SKM-1 treated with dmso at 0.1 percent for 144 hours (cell line): ENCODE measurements at regions not wholly inside any gene's neighbourhood (a gene's known extent, or its start where the extent isn't known, plus 50 kb on each side); places are given as distances from the start of the nearest gene placed in this dataset.
A peak's percentile ranks its signal among the peaks of the same experiment; 100 is the strongest.
"Not testable (repeated sequence)": the region's sequence is repeated elsewhere in the genome, so short reads cannot be mapped to it uniquely, and the experiment has no call there.

ENCODE experiments used
- DNase-seq: peaks from one replicate; lab custom pipeline; 2025; ENCODE audit not compliant: unreplicated experiment; lab: John Stamatoyannopoulos, UW

- no peak for DNase-seq
Observed at GRCh38 chr1:199553104-199553503, 474.4 kb upstream of the NR5A2 start.

GRCh38 chr1:199561334-199561733 is 466.2 kb upstream of the NR5A2 start:
- no peak for DNase-seq

- no peak for DNase-seq
Observed at GRCh38 chr1:199573047-199573446, 454.5 kb upstream of the NR5A2 start.

GRCh38 chr1:199574950-199575349 is 452.6 kb upstream of the NR5A2 start:
- no peak for DNase-seq

GRCh38 chr1:199580300-199580699 is 447.2 kb upstream of the NR5A2 start:
- DNase-seq, result no peak

- peak; percentile 31 for DNase-seq
Observed at GRCh38 chr1:199585392-199585791, 442.1 kb upstream of the NR5A2 start.

- no peak for DNase-seq
Observed at GRCh38 chr1:199590708-199591107, 436.8 kb upstream of the NR5A2 start.

- no peak for DNase-seq
Observed at GRCh38 chr1:199591468-199591867, 436.0 kb upstream of the NR5A2 start.

- DNase-seq, result no peak
Observed at GRCh38 chr1:199593475-199593874, 434.0 kb upstream of the NR5A2 start.

GRCh38 chr1:199596448-199596847 is 431.1 kb upstream of the NR5A2 start:
- DNase-seq, result not testable (repeated sequence)

GRCh38 chr1:199597152-199597551 is 430.4 kb upstream of the NR5A2 start:
- DNase-seq, result no peak

GRCh38 chr1:199608414-199608813 is 419.1 kb upstream of the NR5A2 start:
- DNase-seq, result no peak

- DNase-seq, result peak; percentile 87
Observed at GRCh38 chr1:199612976-199613774, 414.3 kb upstream of the NR5A2 start.

- no peak for DNase-seq
Observed at GRCh38 chr1:199616947-199617346, 410.6 kb upstream of the NR5A2 start.

GRCh38 chr1:199619223-199619622 is 408.3 kb upstream of the NR5A2 start:
- no peak for DNase-seq

- DNase-seq, result not testable (repeated sequence)
Observed at GRCh38 chr1:199626228-199626627, 401.3 kb upstream of the NR5A2 start.

- DNase-seq, result no peak
Observed at GRCh38 chr1:199629624-199630023, 397.9 kb upstream of the NR5A2 start.

- DNase-seq, result no peak
Observed at GRCh38 chr1:199639453-199639852, 388.1 kb upstream of the NR5A2 start.

GRCh38 chr1:199641531-199641930 is 386.0 kb upstream of the NR5A2 start:
- no peak for DNase-seq

GRCh38 chr1:199644912-199645311 is 382.6 kb upstream of the NR5A2 start:
- DNase-seq, result no peak

- DNase-seq, result no peak
Observed at GRCh38 chr1:199646761-199647160, 380.7 kb upstream of the NR5A2 start.

GRCh38 chr1:199657449-199657848 is 370.1 kb upstream of the NR5A2 start:
- DNase-seq, result no peak

GRCh38 chr1:199660071-199660470 is 367.4 kb upstream of the NR5A2 start:
- no peak for DNase-seq
